SK-N-SH (cell line): ENCODE measurements at regions not wholly inside any gene's neighbourhood (a gene's known extent, or its start where the extent isn't known, plus 50 kb on each side); places are given as distances from the start of the nearest gene placed in this dataset.

ENCODE experiments used
- CTCF ChIA-PET: fragments of 300-600, 350-600 bp; formaldehyde crosslinking; extraction: SDS; loops from one replicate; lab custom pipeline; 2021; lab: Yijun Ruan, JAX
- POLR2A ChIA-PET: fragments of 350-600 bp; sonication (Branson Sonifier 250); formaldehyde crosslinking; extraction: SDS; loops from one replicate; lab custom pipeline; 2020; ENCODE audit warnings: antibody characterized with exemption, inconsistent platforms; lab: Yijun Ruan, JAX
- DNase-seq: peaks from one replicate; pipeline ENCODE4 v3.0.0; 2012
- H2AFZ ChIP-seq: fragments of 200-600 bp; sonication (generic); 2 replicates; pipeline ENCODE4 v1.8.1; 2016; ENCODE audit warnings: antibody characterized with exemption, mild to moderate bottlenecking, low read depth
- H3F3A ChIP-seq: fragments of 200-600 bp; sonication (generic); replicated peaks from 2 replicates; pipeline ENCODE3; 2016; ENCODE audit warnings: antibody characterized with exemption, mild to moderate bottlenecking; ENCODE audit not compliant: insufficient read depth
- H3K27ac ChIP-seq, 2 experiments: fragments of 200-500 bp in 1 of 2; fragments of 200-600 bp in 1 of 2; sonication (Bioruptor generic) in 1 of 2; sonication (generic), shearing (Covaris generic) in 1 of 2; 2 replicates each; pipeline versions ENCODE4 v1.5.1 to v1.6.1; 2014 to 2016; ENCODE audit warnings: low read depth in 2 of 2, inconsistent platforms in 1 of 2, low read length in 1 of 2, mild to moderate bottlenecking in 1 of 2, mixed read lengths in 1 of 2
- H3K27me3 ChIP-seq: fragments of 200-600 bp; sonication (generic), shearing (Covaris generic); 2 replicates; pipeline ENCODE4 v1.6.1; 2016; ENCODE audit warnings: mixed run types; ENCODE audit not compliant: insufficient read depth
- H3K36me3 ChIP-seq, 2 experiments: fragments of 200-500 bp in 1 of 2; fragments of 200-600 bp in 1 of 2; sonication (Bioruptor generic) in 1 of 2; sonication (generic) in 1 of 2; replicated peaks in 1 of 2; 2 replicates each; pipeline versions ENCODE3 to v1.5.1; 2014 to 2016; ENCODE audit warnings: low read length in 1 of 2, mild to moderate bottlenecking in 1 of 2; ENCODE audit not compliant: insufficient read depth in 2 of 2, control insufficient read depth in 1 of 2
- H3K4me1 ChIP-seq, 2 experiments: fragments of 200-500 bp in 1 of 2; fragments of 200-600 bp in 1 of 2; sonication (Bioruptor generic) in 1 of 2; sonication (generic), shearing (Covaris generic) in 1 of 2; 2 replicates each; pipeline versions ENCODE4 v1.5.1 to v1.6.1; 2014 to 2016; ENCODE audit warnings: low read depth in 1 of 2, low read length in 1 of 2, mixed run types in 1 of 2; ENCODE audit not compliant: insufficient read depth in 2 of 2, control insufficient read depth in 1 of 2
- H3K4me2 ChIP-seq: fragments of 200-600 bp; sonication (generic), shearing (Covaris generic); 2 replicates; pipeline ENCODE4 v1.6.1; 2017; ENCODE audit warnings: mixed run types
- H3K4me3 ChIP-seq, 2 experiments: fragments of 200-500 bp in 1 of 2; fragments of 200-600 bp in 1 of 2; sonication (Bioruptor generic) in 1 of 2; sonication (generic), shearing (Covaris generic) in 1 of 2; 2 replicates each; pipeline versions ENCODE4 v1.5.1 to v1.8.1; 2014 to 2016; ENCODE audit warnings: low read depth in 2 of 2, inconsistent platforms in 1 of 2, low read length in 1 of 2, mild to moderate bottlenecking in 1 of 2, mixed read lengths in 1 of 2, moderate library complexity in 1 of 2
- H3K79me2 ChIP-seq: fragments of 200-600 bp; sonication (generic); 2 replicates; pipeline ENCODE4 v1.8.1; 2017; ENCODE audit warnings: mild to moderate bottlenecking; ENCODE audit not compliant: insufficient read depth
- H3K9ac ChIP-seq: fragments of 200-600 bp; sonication (generic); 2 replicates; pipeline ENCODE4 v1.6.1; 2017; ENCODE audit warnings: mixed run types
- H3K9me2 ChIP-seq: fragments of 200-600 bp; sonication (generic); 2 replicates; pipeline ENCODE4 v1.6.1; 2017; ENCODE audit warnings: mixed run types
- H3K9me3 ChIP-seq: fragments of 200-600 bp; sonication (generic); 2 replicates; pipeline ENCODE4 v1.6.1; 2017; ENCODE audit warnings: mixed run types, mild to moderate bottlenecking, moderate library complexity
- H4K20me1 ChIP-seq: fragments of 200-600 bp; sonication (generic); 2 replicates; pipeline ENCODE4 v1.6.1; 2017; ENCODE audit warnings: mild to moderate bottlenecking, mixed run types; ENCODE audit not compliant: insufficient read depth
- CHD2 ChIP-seq: fragments of 150-350 bp; IDR thresholded peaks from 2 replicates; pipeline ENCODE4 v1.6.1; 2018; ENCODE audit warnings: low read length; ENCODE audit not compliant: partially characterized antibody
- EZH2phosphoT487 ChIP-seq: fragments of 200-600 bp; sonication (generic); IDR thresholded peaks from 2 replicates; pipeline ENCODE4 v1.6.1; 2017; ENCODE audit warnings: low read depth, mixed run types, mild to moderate bottlenecking, antibody characterized with exemption, moderate library complexity, borderline replicate concordance
- FOXJ3 ChIP-seq: sonication (generic); formaldehyde crosslinking; IDR thresholded peaks from 2 replicates; pipeline ENCODE4 v1.5.1; 2020; ENCODE audit warnings: mild to moderate bottlenecking, missing genetic modification reagents
- FOXM1 ChIP-seq: IDR thresholded peaks from 2 replicates; pipeline ENCODE4 v1.4.0; 2012; ENCODE audit warnings: low read depth, mild to moderate bottlenecking
- GATA2 ChIP-seq: sonication (generic); formaldehyde crosslinking; IDR thresholded peaks from 2 replicates; pipeline ENCODE4 v1.5.0; 2020; ENCODE audit warnings: mild to moderate bottlenecking, missing genetic modification reagents
- IRF3 ChIP-seq: fragments of 150-350 bp; IDR thresholded peaks from 2 replicates; pipeline ENCODE4 v1.6.1; 2016; ENCODE audit warnings: mild to moderate bottlenecking, low read depth, low read length
- JUND ChIP-seq: IDR thresholded peaks from 2 replicates; pipeline ENCODE4 v1.4.0; 2012
- MAX ChIP-seq: IDR thresholded peaks from 2 replicates; pipeline ENCODE4 v1.4.0; 2012; ENCODE audit warnings: low read depth
- MXI1 ChIP-seq: IDR thresholded peaks from 2 replicates; pipeline ENCODE4 v1.6.1; 2012; ENCODE audit warnings: mild to moderate bottlenecking, low read depth, low read length, improper control_type of control experiment
- NFIC ChIP-seq: IDR thresholded peaks from 2 replicates; pipeline ENCODE4 v1.4.0; 2012; ENCODE audit warnings: borderline replicate concordance
- NRF1 ChIP-seq: IDR thresholded peaks from 2 replicates; pipeline ENCODE4 v1.6.1; 2012; ENCODE audit warnings: low read depth, mild to moderate bottlenecking, low read length
- PBX3 ChIP-seq: IDR thresholded peaks from 2 replicates; pipeline ENCODE4; 2012
- POLR2AphosphoS5 ChIP-seq: IDR thresholded peaks from 2 replicates; pipeline ENCODE4 v1.6.1; 2012; ENCODE audit warnings: low read depth, low read length
- RFX5 ChIP-seq: IDR thresholded peaks from 2 replicates; pipeline ENCODE4 v1.6.1; 2012; ENCODE audit warnings: mild to moderate bottlenecking, improper control_type of control experiment, low read length
- SIN3A ChIP-seq: IDR thresholded peaks from 2 replicates; pipeline ENCODE4 v1.6.1; 2012; ENCODE audit warnings: low read depth, mild to moderate bottlenecking, low read length, moderate library complexity, borderline replicate concordance
- TEAD4 ChIP-seq: IDR thresholded peaks from 2 replicates; pipeline ENCODE4 v1.4.0; 2012; ENCODE audit warnings: mild to moderate bottlenecking, borderline replicate concordance; ENCODE audit not compliant: insufficient read depth
- USF2 ChIP-seq: fragments of 150-350 bp; IDR thresholded peaks from 2 replicates; pipeline ENCODE4 v1.6.1; 2017; ENCODE audit warnings: antibody characterized with exemption, low read length, low read depth, borderline replicate concordance
- WGBS: methylation state at CpG from one replicate; pipeline ENCODE4 v1.1.6; 2017; ENCODE audit warnings: low lambda C conversion rate; 5-methylcytosine and 5-hydroxymethylcytosine counted together

GRCh38 chr6:88536071-88536625, 370.0 kb upstream of the CNR1 start (continued):
- TF ChIP-seq USF2: no peak

GRCh38 chr6:88535306-88535705, 369.2 kb upstream of the CNR1 start:
- CTCF ChIA-PET: no interaction called here
- no peaks in the 10 kb centered on the region for H3K36me3 ChIP-seq
- no peak overlapping the region for H3K27ac ChIP-seq
- H2AFZ ChIP-seq: no peak overlapping the region
- no peak overlapping the region for H3K4me3 ChIP-seq
- H3F3A ChIP-seq: no peaks in the 10 kb centered on the region
- TF ChIP-seq NRF1 (no peak), SIN3A (no peak), GATA2 (CRISPR knock-in tag) (no peak), NFIC (no peak), IRF3 (no peak), MXI1 (no peak), MAX (no peak), CHD2 (no peak), PBX3 (no peak), USF2 (no peak), TEAD4 (no peak), EZH2phosphoT487 (no peak), FOXM1 (no peak), JUND (no peak), FOXJ3 (CRISPR knock-in tag) (no peak), POLR2AphosphoS5 (no peak), RFX5 (no peak)
- no peaks in the 10 kb centered on the region for H4K20me1 ChIP-seq
- no peaks in the 10 kb centered on the region for H3K9me2 ChIP-seq
- H3K4me2 ChIP-seq: no peak overlapping the region
- DNase-seq: no peak
- H3K27me3 ChIP-seq: no peaks in the 10 kb centered on the region
- no peak overlapping the region for H3K9ac ChIP-seq
- H3K9me3 ChIP-seq: no peaks in the 10 kb centered on the region
- POLR2A ChIA-PET: no interaction called here
- H3K4me1 ChIP-seq: no peaks in the 10 kb centered on the region
- H3K79me2 ChIP-seq: no peaks in the 10 kb centered on the region
- 0% methylated on average over 1 of the region's 1 CpG for WGBS
